GM19463 (cell line): ENCODE measurements at regions not wholly inside any gene's neighbourhood (a gene's known extent, or its start where the extent isn't known, plus 50 kb on each side); places are given as distances from the start of the nearest gene placed in this dataset.

ENCODE experiments used
- ATAC-seq: cut with Tn5 transposase; IDR thresholded peaks from one replicate; pipeline ENCODE4 v1.9.1; 2021; ENCODE audit warnings: mild to moderate bottlenecking, moderate library complexity; ENCODE audit not compliant: unreplicated experiment

GRCh38 chr2:160940699-160941098 is 219.5 kb upstream of the TANK start:
- peak; percentile 92 for ATAC-seq

- no peak for ATAC-seq
Measured at GRCh38 chr2:160941290-160941846, 218.9 kb upstream of the TANK start.

GRCh38 chr2:160942476-160943142 is 217.6 kb upstream of the TANK start:
- ATAC-seq = no peak

GRCh38 chr2:160943414-160943813 is 216.8 kb upstream of the TANK start:
- no peak for ATAC-seq

- ATAC-seq = no peak
Measured at GRCh38 chr2:160952464-160953254, 207.6 kb upstream of the TANK start.

GRCh38 chr2:160955578-160955977 is 204.7 kb upstream of the TANK start:
- ATAC-seq = no peak

- no peak for ATAC-seq
Measured at GRCh38 chr2:160956243-160956802, 203.9 kb upstream of the TANK start.

- no peak for ATAC-seq
Measured at GRCh38 chr2:160963957-160964356, 196.3 kb upstream of the TANK start.

- ATAC-seq = no peak
Measured at GRCh38 chr2:160967523-160967922, 192.7 kb upstream of the TANK start.

- ATAC-seq = no peak
Measured at GRCh38 chr2:160968183-160968582, 192.0 kb upstream of the TANK start.

- no peak for ATAC-seq
Measured at GRCh38 chr2:160970052-160970965, 189.9 kb upstream of the TANK start.

- ATAC-seq = no peak
Measured at GRCh38 chr2:160973991-160974390, 186.2 kb upstream of the TANK start.

GRCh38 chr2:160974803-160975202 is 185.4 kb upstream of the TANK start:
- no peak for ATAC-seq

GRCh38 chr2:160976797-160977196 is 183.4 kb upstream of the TANK start:
- no peak for ATAC-seq

GRCh38 chr2:160977376-160977775 is 182.9 kb upstream of the TANK start:
- no peak for ATAC-seq

- no peak for ATAC-seq
Measured at GRCh38 chr2:160977854-160978253, 182.4 kb upstream of the TANK start.

GRCh38 chr2:160984426-160985077 is 175.7 kb upstream of the TANK start:
- ATAC-seq = no peak

GRCh38 chr2:160989778-160990177 is 170.4 kb upstream of the TANK start:
- ATAC-seq = no peak

GRCh38 chr2:160993654-160994061 is 166.6 kb upstream of the TANK start:
- ATAC-seq = no peak
